GM12873 (cell line): ENCODE measurements at regions not wholly inside any gene's neighbourhood (a gene's known extent, or its start where the extent isn't known, plus 50 kb on each side); places are given as distances from the start of the nearest gene placed in this dataset.

Source experiments
- TF ChIP-seq, protein P1 (sequence below): IDR thresholded peaks from 2 replicates; pipeline ENCODE4 v1.5.1; 2012; ENCODE audit warnings: low read depth, mild to moderate bottlenecking, moderate library complexity, low read length, control low read depth; ENCODE audit not compliant: insufficient read depth; ENCODE audit errors: missing control alignments

DNA sequence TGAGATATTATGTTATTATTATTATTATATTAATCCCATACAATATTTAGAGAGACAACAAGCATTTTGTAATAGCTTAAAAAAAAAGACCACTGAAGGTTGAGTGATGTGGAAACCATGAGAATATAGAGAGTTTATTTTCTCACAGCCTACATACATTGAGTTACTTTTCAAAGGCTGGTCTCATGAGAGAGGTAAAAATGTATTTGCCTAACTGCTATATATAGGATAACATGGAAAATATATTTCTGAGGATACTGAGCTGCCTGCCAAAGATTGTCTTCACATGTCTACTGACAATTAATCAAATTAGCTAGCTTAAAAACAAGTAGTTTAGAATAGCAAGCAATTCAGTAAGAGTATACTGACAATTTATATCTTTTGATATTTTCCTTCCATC lies 192.2 kb upstream of the NRIP1 start:
- TF ChIP-seq, protein P1, sequence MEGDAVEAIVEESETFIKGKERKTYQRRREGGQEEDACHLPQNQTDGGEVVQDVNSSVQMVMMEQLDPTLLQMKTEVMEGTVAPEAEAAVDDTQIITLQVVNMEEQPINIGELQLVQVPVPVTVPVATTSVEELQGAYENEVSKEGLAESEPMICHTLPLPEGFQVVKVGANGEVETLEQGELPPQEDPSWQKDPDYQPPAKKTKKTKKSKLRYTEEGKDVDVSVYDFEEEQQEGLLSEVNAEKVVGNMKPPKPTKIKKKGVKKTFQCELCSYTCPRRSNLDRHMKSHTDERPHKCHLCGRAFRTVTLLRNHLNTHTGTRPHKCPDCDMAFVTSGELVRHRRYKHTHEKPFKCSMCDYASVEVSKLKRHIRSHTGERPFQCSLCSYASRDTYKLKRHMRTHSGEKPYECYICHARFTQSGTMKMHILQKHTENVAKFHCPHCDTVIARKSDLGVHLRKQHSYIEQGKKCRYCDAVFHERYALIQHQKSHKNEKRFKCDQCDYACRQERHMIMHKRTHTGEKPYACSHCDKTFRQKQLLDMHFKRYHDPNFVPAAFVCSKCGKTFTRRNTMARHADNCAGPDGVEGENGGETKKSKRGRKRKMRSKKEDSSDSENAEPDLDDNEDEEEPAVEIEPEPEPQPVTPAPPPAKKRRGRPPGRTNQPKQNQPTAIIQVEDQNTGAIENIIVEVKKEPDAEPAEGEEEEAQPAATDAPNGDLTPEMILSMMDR: no peak

DNA sequence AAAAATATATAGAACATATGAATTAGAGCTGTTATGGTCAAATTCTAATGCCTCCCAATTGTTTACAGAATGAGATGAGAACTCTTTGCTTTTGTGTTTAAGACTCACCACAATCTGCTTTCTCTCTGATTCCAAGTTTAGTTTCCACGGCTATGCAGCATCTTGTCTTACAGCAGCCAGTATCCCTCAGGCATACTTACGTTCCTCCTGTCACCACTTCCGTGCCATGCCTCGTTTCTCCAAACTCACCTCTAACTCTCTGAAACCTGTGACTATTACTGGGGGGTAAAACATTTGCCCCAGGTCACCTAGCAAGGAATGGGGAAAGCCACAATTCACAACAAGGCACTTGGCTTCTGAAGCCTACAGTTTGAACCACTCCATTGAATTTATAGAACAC lies 192.8 kb upstream of the NRIP1 start:
- TF ChIP-seq, protein P1: no peak

DNA sequence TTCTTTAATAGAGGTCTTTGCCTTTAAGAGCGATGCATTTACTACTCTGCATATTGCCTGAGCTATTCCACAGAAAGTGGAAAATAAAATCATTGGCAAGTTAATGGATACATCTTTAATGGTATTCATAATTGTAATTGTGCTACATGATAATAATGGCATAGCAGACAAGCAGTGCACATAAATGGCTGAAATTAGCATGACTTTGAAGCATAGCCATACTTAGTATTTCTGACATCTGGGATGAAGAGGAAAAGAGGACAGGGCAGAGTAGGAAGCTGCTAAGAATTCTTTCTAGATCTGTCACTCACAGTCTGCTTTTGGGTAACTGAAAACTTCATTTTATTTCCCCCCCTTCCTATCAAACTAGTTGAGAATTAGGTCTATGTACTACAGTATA lies 195.0 kb upstream of the NRIP1 start:
- TF ChIP-seq, protein P1: no peak

DNA sequence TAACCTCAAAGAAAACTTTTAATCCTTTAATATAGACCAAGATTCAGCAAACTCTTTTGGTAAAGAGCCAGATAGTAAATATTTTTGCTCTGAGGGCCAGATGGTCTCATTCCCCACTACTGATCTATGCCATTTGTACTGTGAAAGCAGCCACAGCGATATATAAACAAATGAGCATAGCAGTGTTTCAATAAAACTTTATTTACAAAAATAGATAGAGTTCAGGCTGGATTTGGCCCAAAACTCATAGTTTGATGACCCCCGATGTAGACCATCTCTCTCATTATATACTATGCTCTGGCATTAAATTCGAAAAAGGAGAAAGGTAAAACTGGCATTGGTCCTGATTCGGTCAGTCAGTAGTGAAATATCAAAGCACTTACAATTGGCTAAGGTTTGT lies 195.8 kb upstream of the NRIP1 start:
- TF ChIP-seq, protein P1: no peak

DNA sequence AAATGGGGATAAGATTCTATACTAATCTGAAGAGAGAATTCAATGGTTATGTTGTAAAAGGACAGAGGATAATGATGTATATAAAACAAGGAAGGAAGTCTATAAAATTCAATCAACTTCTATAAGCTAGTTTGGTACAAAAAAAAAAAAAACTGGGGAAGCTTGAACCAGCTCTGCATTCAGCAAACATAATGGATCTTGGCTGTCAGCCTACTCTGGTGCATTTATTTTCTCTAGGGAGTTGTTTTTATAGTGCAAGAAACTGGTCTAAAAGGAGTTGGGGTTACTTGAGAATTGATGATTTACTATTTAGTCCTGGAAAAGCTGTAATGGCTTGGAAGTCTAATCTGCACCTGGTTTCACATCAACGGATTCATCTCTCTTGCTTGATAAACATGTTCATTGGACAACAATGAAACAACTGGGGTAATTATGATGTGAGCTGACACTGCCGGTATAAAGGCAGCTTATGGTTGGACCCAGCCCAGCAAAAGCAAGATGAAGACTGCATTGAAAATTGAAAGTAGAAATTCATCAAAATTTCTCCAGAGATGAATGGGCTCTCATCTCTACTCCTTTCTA lies 199.4 kb upstream of the NRIP1 start:
- TF ChIP-seq, protein P1: no peak

DNA sequence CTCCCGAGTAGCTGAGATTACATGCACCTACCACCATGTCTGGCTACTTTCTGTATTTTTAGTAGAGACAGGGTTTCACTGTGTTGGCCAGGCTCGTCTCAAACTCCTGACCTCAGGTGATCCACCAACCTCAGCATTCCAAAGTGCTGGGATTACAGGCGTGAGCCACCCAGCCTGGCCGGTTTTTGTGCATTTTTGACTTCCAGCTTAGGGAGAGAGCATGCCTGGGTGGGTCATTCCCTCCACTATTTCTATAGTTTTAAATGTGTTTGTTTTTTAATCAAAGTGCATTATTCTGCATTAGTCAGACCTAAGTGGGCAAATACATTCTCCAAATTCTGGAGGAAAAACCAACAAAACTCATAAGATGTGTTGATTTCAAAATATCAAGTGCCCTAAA lies 207.4 kb upstream of the NRIP1 start:
- TF ChIP-seq, protein P1: no peak

DNA sequence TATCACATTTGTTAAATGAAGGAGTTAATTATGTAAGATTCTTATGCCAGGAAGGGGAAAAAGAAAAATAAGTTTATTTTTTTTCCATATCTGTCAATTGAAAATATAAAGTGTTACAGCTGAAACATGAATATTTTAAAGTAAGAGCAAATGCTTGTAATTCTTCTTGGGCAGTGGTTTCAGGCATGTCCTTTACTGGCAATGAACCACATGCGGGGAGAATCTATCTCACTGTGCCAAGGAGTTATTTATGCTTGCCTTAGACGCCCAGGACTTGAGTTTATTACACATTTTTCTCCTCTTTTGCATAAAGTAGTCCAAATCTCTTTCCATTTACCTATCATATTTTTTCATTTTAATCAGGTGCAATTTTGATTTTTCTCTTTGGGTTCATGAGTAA lies 207.8 kb upstream of the NRIP1 start:
- TF ChIP-seq, protein P1: no peak
